ENCODE measurements at regions not wholly inside any gene's neighbourhood (a gene's known extent, or its start where the extent isn't known, plus 50 kb on each side); places are given as distances from the start of the nearest gene placed in this dataset.

DNA sequence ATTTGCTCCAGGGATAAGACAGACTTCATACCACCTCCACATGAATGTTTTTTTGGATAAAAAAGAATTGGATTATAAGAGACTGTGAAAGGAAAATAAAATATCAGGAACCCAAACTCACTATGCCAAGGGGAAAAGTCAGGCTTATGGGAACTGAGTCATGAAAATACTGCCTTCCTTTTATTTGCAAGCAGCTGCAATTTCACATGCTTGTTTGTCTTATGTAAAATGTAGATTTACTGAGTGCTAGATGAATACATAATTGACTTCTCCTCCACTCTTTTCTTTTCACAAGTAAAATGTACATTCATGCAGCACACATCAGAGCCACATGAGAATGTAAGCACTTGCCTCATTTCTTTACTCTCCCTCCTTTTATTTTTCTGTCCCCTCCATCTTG, 940.8 kb upstream of the MBL2 start:
- TF ChIP-seq, protein P1, sequence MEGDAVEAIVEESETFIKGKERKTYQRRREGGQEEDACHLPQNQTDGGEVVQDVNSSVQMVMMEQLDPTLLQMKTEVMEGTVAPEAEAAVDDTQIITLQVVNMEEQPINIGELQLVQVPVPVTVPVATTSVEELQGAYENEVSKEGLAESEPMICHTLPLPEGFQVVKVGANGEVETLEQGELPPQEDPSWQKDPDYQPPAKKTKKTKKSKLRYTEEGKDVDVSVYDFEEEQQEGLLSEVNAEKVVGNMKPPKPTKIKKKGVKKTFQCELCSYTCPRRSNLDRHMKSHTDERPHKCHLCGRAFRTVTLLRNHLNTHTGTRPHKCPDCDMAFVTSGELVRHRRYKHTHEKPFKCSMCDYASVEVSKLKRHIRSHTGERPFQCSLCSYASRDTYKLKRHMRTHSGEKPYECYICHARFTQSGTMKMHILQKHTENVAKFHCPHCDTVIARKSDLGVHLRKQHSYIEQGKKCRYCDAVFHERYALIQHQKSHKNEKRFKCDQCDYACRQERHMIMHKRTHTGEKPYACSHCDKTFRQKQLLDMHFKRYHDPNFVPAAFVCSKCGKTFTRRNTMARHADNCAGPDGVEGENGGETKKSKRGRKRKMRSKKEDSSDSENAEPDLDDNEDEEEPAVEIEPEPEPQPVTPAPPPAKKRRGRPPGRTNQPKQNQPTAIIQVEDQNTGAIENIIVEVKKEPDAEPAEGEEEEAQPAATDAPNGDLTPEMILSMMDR (IDR thresholded peaks at IDR 0.05) = no peak
- no peak for TF ChIP-seq POLR2A (IDR thresholded peaks at IDR 0.05)
